Sigmoid colon (tissue), 4 donors: ENCODE measurements at regions not wholly inside any gene's neighbourhood (a gene's known extent, or its start where the extent isn't known, plus 50 kb on each side); places are given as distances from the start of the nearest gene placed in this dataset.

Experiments
- CTCF ChIP-seq, 4 experiments: fragments of 450-650 bp in 3 of 4; fragments of 200-600 bp in 1 of 4; IDR thresholded peaks; one replicate each; pipeline ENCODE4 v1.5.1; 2016 to 2019; ENCODE audit warnings: antibody characterized with exemption in 4 of 4, mild to moderate bottlenecking in 3 of 4, moderate library complexity in 2 of 4
- EP300 ChIP-seq, 4 donors: sonication (generic); formaldehyde crosslinking; IDR thresholded peaks; one replicate each; pipeline ENCODE4 v1.6.1; 2017; ENCODE audit warnings: antibody characterized with exemption in 4 of 4
- POLR2A ChIP-seq, 2 donors: fragments of 450-650 bp; IDR thresholded peaks; one replicate each; pipeline ENCODE4 v1.6.1; 2016; ENCODE audit warnings: antibody characterized with exemption in 2 of 2, mild to moderate bottlenecking in 2 of 2, moderate library complexity in 2 of 2
- POLR2AphosphoS5 ChIP-seq, 4 donors: sonication (generic); formaldehyde crosslinking; IDR thresholded peaks; one replicate each; pipeline ENCODE4 v1.6.1; 2017; ENCODE audit warnings: antibody characterized with exemption in 4 of 4

GRCh38 chr4:187552781-187553180 lies 442.8 kb upstream of the ZFP42 start:
- no peak for TF ChIP-seq CTCF (IDR thresholded peaks at IDR 0.05)
- no peak for TF ChIP-seq POLR2A (IDR thresholded peaks at IDR 0.05)
- TF ChIP-seq POLR2AphosphoS5 (IDR thresholded peaks at IDR 0.05): no peak
- no peak for TF ChIP-seq EP300 (IDR thresholded peaks at IDR 0.05)
